Fibroblast of lung (primary cell): ENCODE measurements at regions not wholly inside any gene's neighbourhood (a gene's known extent, or its start where the extent isn't known, plus 50 kb on each side); places are given as distances from the start of the nearest gene placed in this dataset.
A peak's percentile ranks its signal among the peaks of the same experiment; 100 is the strongest.
"Not testable (repeated sequence)": the region's sequence is repeated elsewhere in the genome, so short reads cannot be mapped to it uniquely, and the experiment has no call there.

Source experiments
- DNase-seq, 2 donors: peaks; one replicate each; pipeline versions ENCODE4 v3.0.0 to v3.0.0-alpha.2; 2010; ENCODE audit warnings: low read depth in 2 of 2
- H2AFZ ChIP-seq: 2 replicates; pipeline ENCODE4 v1.5.1; 2012; ENCODE audit warnings: low read length, control low read depth, inconsistent platforms
- H3K27ac ChIP-seq: 2 replicates; pipeline ENCODE4 v1.5.1; 2011; ENCODE audit warnings: low read length, control low read depth; ENCODE audit not compliant: insufficient read depth
- H3K27me3 ChIP-seq: 2 replicates; pipeline ENCODE4 v1.5.1; 2011; ENCODE audit warnings: mild to moderate bottlenecking, low read length; ENCODE audit not compliant: control insufficient read depth, insufficient read depth
- H3K36me3 ChIP-seq: 2 replicates; pipeline ENCODE4 v1.5.1; 2011; ENCODE audit warnings: low read length; ENCODE audit not compliant: control insufficient read depth, insufficient read depth
- H3K4me1 ChIP-seq: 2 replicates; pipeline ENCODE4 v1.5.1; 2011; ENCODE audit warnings: low read length; ENCODE audit not compliant: control insufficient read depth, insufficient read depth; ENCODE audit errors: extremely low read depth
- H3K4me2 ChIP-seq: 2 replicates; pipeline ENCODE4 v1.5.1; 2011; ENCODE audit warnings: low read length, control low read depth; ENCODE audit not compliant: insufficient read depth; ENCODE audit errors: extremely low read depth
- H3K4me3 ChIP-seq, 4 experiments: fragments of 200-600 bp in 1 of 4; sonication (generic) in 1 of 4; replicated peaks in 1 of 4; 2 replicates each; pipeline ENCODE4 v1.5.1; 2011 to 2016; ENCODE audit warnings: low read length in 4 of 4, low read depth in 3 of 4, mild to moderate bottlenecking in 3 of 4, control low read depth in 2 of 4, inconsistent platforms in 1 of 4, mixed read lengths in 1 of 4; ENCODE audit not compliant: insufficient read depth in 1 of 4; ENCODE audit errors: control extremely low read depth in 1 of 4
- H3K79me2 ChIP-seq: 2 replicates; pipeline ENCODE4 v1.5.1; 2012; ENCODE audit warnings: mild to moderate bottlenecking, low read length, inconsistent platforms; ENCODE audit not compliant: control insufficient read depth, insufficient read depth
- H3K9ac ChIP-seq: 2 replicates; pipeline ENCODE4 v1.5.1; 2011; ENCODE audit warnings: mild to moderate bottlenecking, low read length, control low read depth; ENCODE audit not compliant: insufficient read depth
- H3K9me3 ChIP-seq: 2 replicates; pipeline ENCODE4 v1.5.1; 2012; ENCODE audit warnings: low read depth, low read length; ENCODE audit not compliant: control insufficient read depth, insufficient read depth
- H4K20me1 ChIP-seq: 2 replicates; pipeline ENCODE4 v1.5.1; 2011; ENCODE audit warnings: low read length; ENCODE audit not compliant: control insufficient read depth, insufficient read depth; ENCODE audit errors: extremely low read depth
- EZH2 ChIP-seq: IDR thresholded peaks from 2 replicates; pipeline ENCODE4 v1.5.1; 2012; ENCODE audit warnings: low read length, control low read depth, mild to moderate bottlenecking; ENCODE audit errors: missing control alignments
- TF ChIP-seq, protein P1 (sequence below), 2 donors: IDR thresholded peaks in 1 of 2; conservative IDR thresholded peaks in 1 of 2; 1 replicate in 1 of 2; 2 replicates in 1 of 2; pipeline ENCODE4 v1.5.1; 2011 to 2012; ENCODE audit warnings: low read length in 2 of 2, control low read depth in 1 of 2, inconsistent platforms in 1 of 2, low read depth in 1 of 2, mild to moderate bottlenecking in 1 of 2

GRCh38 chr6:112441607-112442006 is 94.5 kb downstream of the RFPL4B start:
- H4K20me1 ChIP-seq, result no peaks in the 10 kb centered on the region
- DNase-seq, result peak in 1 of 2 donors; percentile 65
- no peak overlapping the region for H2AFZ ChIP-seq
- no peaks in the 10 kb centered on the region for H3K4me1 ChIP-seq
- no peak overlapping the region for H3K4me3 ChIP-seq
- H3K79me2 ChIP-seq, result no peaks in the 10 kb centered on the region
- no peaks in the 10 kb centered on the region for H3K9me3 ChIP-seq
- TF ChIP-seq, protein P1, sequence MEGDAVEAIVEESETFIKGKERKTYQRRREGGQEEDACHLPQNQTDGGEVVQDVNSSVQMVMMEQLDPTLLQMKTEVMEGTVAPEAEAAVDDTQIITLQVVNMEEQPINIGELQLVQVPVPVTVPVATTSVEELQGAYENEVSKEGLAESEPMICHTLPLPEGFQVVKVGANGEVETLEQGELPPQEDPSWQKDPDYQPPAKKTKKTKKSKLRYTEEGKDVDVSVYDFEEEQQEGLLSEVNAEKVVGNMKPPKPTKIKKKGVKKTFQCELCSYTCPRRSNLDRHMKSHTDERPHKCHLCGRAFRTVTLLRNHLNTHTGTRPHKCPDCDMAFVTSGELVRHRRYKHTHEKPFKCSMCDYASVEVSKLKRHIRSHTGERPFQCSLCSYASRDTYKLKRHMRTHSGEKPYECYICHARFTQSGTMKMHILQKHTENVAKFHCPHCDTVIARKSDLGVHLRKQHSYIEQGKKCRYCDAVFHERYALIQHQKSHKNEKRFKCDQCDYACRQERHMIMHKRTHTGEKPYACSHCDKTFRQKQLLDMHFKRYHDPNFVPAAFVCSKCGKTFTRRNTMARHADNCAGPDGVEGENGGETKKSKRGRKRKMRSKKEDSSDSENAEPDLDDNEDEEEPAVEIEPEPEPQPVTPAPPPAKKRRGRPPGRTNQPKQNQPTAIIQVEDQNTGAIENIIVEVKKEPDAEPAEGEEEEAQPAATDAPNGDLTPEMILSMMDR (conservative IDR thresholded peaks at IDR 0.05 in 1 of 2, IDR thresholded peaks at IDR 0.05 in 1 of 2; ENCODE audit: low read depth in 1 of 2, low read length in 2 of 2), result no peak
- TF ChIP-seq EZH2, result no peak
- no peak overlapping the region for H3K27ac ChIP-seq
- no peak overlapping the region for H3K4me2 ChIP-seq
- H3K9ac ChIP-seq, result no peak overlapping the region
- H3K36me3 ChIP-seq, result no peaks in the 10 kb centered on the region
- H3K27me3 ChIP-seq, result no peaks in the 10 kb centered on the region

DNA sequence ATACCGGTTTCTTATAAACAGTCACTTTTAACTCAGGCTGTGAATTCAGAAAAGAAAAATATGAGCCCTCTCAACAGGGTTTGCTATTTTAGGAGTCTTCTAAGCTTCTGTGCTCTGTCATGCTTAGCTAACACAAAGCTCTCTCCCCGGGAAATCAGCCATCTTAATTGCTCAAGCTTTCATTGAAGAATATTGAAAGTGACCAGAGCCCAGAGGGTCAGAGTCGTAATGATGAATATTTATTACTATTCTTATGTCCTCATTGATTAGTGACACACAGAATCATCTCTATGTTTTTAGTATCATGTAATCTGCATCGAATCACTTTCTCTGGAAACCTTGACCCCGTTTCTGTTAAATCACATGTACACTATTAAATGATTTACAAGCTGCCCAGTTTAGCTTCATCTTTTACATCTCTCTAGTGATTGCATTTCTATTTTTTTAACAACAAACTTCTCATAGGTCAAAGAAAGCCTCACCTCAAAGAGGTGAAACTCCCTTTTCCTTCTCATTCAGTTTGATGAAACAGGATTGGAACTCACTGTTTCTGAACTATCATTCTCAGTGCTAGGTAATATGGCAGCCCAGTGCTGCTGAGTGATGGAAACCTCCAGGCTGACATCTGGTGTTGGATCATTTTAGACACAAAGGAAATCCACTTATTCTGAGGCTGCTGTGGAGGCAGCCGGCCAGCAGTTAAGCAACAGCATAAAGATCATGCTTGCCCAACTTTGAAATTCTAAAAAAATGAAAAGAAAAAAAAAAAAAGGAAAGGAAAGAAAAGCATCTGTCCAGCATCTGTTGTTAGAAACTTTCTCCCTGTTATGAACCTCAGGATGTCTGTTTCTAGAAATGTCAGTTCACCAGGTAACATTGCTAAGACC is 96.3 kb downstream of the RFPL4B start:
- Histone ChIP-seq H3K4me3 (no peak overlapping the region), H3K4me1 (no peaks in the 10 kb centered on the region), H3K4me2 (no peak overlapping the region), H3K27ac (no peak overlapping the region), H2AFZ (no peak overlapping the region), H3K36me3 (no peaks in the 10 kb centered on the region), H3K9me3 (no peaks in the 10 kb centered on the region), H3K27me3 (no peaks in the 10 kb centered on the region), H3K9ac (no peak overlapping the region), H3K79me2 (no peaks in the 10 kb centered on the region), H4K20me1 (no peaks in the 10 kb centered on the region)
- TF ChIP-seq, protein P1 (conservative IDR thresholded peaks at IDR 0.05 in 1 of 2, IDR thresholded peaks at IDR 0.05 in 1 of 2; ENCODE audit: low read depth in 1 of 2, low read length in 2 of 2), result peak in 1 of 2 donors; percentile 6
- TF ChIP-seq EZH2, result no peak
- DNase-seq, result peak; percentile 38 to 93

- not testable (repeated sequence) for H3K4me3 ChIP-seq, DNase-seq, H3K36me3 ChIP-seq
Observed at GRCh38 chr6:112448786-112449185, 101.7 kb downstream of the RFPL4B start.

More at GRCh38 chr6:112448786-112449185, 101.7 kb downstream of the RFPL4B start:
- H3K27ac ChIP-seq, H2AFZ ChIP-seq, H3K4me1 ChIP-seq, H3K4me2 ChIP-seq, H3K27me3 ChIP-seq, H4K20me1 ChIP-seq, H3K9me3 ChIP-seq, H3K79me2 ChIP-seq, H3K9ac ChIP-seq: not testable (repeated sequence)
